Suprapubic skin (tissue), 4 donors: ENCODE measurements at regions not wholly inside any gene's neighbourhood (a gene's known extent, or its start where the extent isn't known, plus 50 kb on each side); places are given as distances from the start of the nearest gene placed in this dataset.

ENCODE experiments used
- DNase-seq, 2 donors: peaks; one replicate each; pipeline ENCODE4 v3.0.0-alpha.2; 2019; ENCODE audit warnings: low spot score in 2 of 2
- H3K27ac ChIP-seq: fragments of 200-600 bp; sonication (generic); one replicate; pipeline ENCODE4 v1.5.1; 2019
- H3K27me3 ChIP-seq: fragments of 200-600 bp; sonication (generic); one replicate; pipeline ENCODE4 v1.5.1; 2019
- H3K36me3 ChIP-seq: fragments of 200-600 bp; sonication (generic); one replicate; pipeline ENCODE4 v1.5.1; 2019
- H3K4me1 ChIP-seq: fragments of 200-600 bp; sonication (generic); one replicate; pipeline ENCODE4 v1.5.1; 2019
- H3K4me3 ChIP-seq: fragments of 200-600 bp; sonication (generic); one replicate; pipeline ENCODE4 v1.5.1; 2019; ENCODE audit warnings: mild to moderate bottlenecking
- H3K9me3 ChIP-seq: fragments of 200-600 bp; sonication (generic); one replicate; pipeline ENCODE4 v1.5.1; 2019
- CTCF ChIP-seq, 2 donors: fragments of 200-600 bp in 1 of 2; fragments of 450-650 bp in 1 of 2; sonication (generic) in 1 of 2; IDR thresholded peaks; one replicate each; pipeline ENCODE4 v1.5.1; 2016 to 2019; ENCODE audit warnings: antibody characterized with exemption in 2 of 2, mild to moderate bottlenecking in 1 of 2, moderate library complexity in 1 of 2
- EP300 ChIP-seq: sonication (generic); formaldehyde crosslinking; IDR thresholded peaks from one replicate; pipeline ENCODE4 v1.6.1; 2017; ENCODE audit warnings: antibody characterized with exemption
- POLR2A ChIP-seq, 2 donors: fragments of 450-650 bp; IDR thresholded peaks; one replicate each; pipeline ENCODE4 v1.6.1; 2017; ENCODE audit warnings: antibody characterized with exemption in 2 of 2, mild to moderate bottlenecking in 2 of 2, moderate library complexity in 2 of 2
- POLR2AphosphoS5 ChIP-seq, 3 donors: sonication (generic); formaldehyde crosslinking; IDR thresholded peaks; one replicate each; pipeline ENCODE4 v1.6.1; 2017; ENCODE audit warnings: antibody characterized with exemption in 3 of 3
- WGBS: methylation state at CpG from one replicate; pipeline ENCODE4 v1.1.5; 2018; 5-methylcytosine and 5-hydroxymethylcytosine counted together

- TF ChIP-seq POLR2A (IDR thresholded peaks at IDR 0.05) (no peak), CTCF (IDR thresholded peaks at IDR 0.05) (no peak), POLR2AphosphoS5 (IDR thresholded peaks at IDR 0.05) (no peak), EP300 (no peak)
- Histone ChIP-seq H3K27ac (no peak overlapping the region), H3K4me1 (peaks cover 8% of the 10 kb centered on the region), H3K4me3 (no peak overlapping the region), H3K9me3 (no peaks in the 10 kb centered on the region), H3K27me3 (peaks cover 2% of the 10 kb centered on the region), H3K36me3 (no peaks in the 10 kb centered on the region)
- no peak for DNase-seq
- 48% methylated on average over 10 of the region's 10 CpGs for WGBS
These were observed 57.7 kb upstream of the CD83 start for GRCh38 chr6:14059791-14060436.

GRCh38 chr6:14060971-14061370 lies 56.6 kb upstream of the CD83 start:
- no peak for TF ChIP-seq POLR2A (IDR thresholded peaks at IDR 0.05)
- TF ChIP-seq CTCF (IDR thresholded peaks at IDR 0.05) = no peak
- no peak for TF ChIP-seq EP300
- no peak for TF ChIP-seq POLR2AphosphoS5 (IDR thresholded peaks at IDR 0.05)
- no peak overlapping the region for H3K4me3 ChIP-seq
- WGBS = 50% methylated on average over 1 of the region's 1 CpG
- no peaks in the 10 kb centered on the region for H3K36me3 ChIP-seq
- no peak overlapping the region for H3K27ac ChIP-seq
- peaks cover 2% of the 10 kb centered on the region for H3K27me3 ChIP-seq
- H3K4me1 ChIP-seq = peaks cover 8% of the 10 kb centered on the region
- no peaks in the 10 kb centered on the region for H3K9me3 ChIP-seq
- DNase-seq = no peak

- no peak for DNase-seq
- H3K27me3 ChIP-seq = peaks cover 2% of the 10 kb centered on the region
- no peak for TF ChIP-seq POLR2A (IDR thresholded peaks at IDR 0.05)
- no peak for TF ChIP-seq CTCF (IDR thresholded peaks at IDR 0.05)
- TF ChIP-seq POLR2AphosphoS5 (IDR thresholded peaks at IDR 0.05) = no peak
- TF ChIP-seq EP300 = no peak
- H3K36me3 ChIP-seq = no peaks in the 10 kb centered on the region
- WGBS = 53% methylated on average over 4 of the region's 4 CpGs
- H3K4me1 ChIP-seq = peaks cover 8% of the 10 kb centered on the region
- no peak overlapping the region for H3K4me3 ChIP-seq
- no peak overlapping the region for H3K27ac ChIP-seq
- H3K9me3 ChIP-seq = no peaks in the 10 kb centered on the region
These were observed 55.9 kb upstream of the CD83 start for GRCh38 chr6:14061643-14062042.

GRCh38 chr6:14062345-14063029 lies 55.1 kb upstream of the CD83 start:
- WGBS = 92% methylated on average over 3 of the region's 3 CpGs
- DNase-seq = no peak
- H3K27ac ChIP-seq = no peak overlapping the region
- no peaks in the 10 kb centered on the region for H3K36me3 ChIP-seq
- peaks cover 8% of the 10 kb centered on the region for H3K4me1 ChIP-seq
- H3K4me3 ChIP-seq = no peak overlapping the region
- H3K27me3 ChIP-seq = peaks cover 2% of the 10 kb centered on the region
- no peak for TF ChIP-seq POLR2AphosphoS5 (IDR thresholded peaks at IDR 0.05)
- no peak for TF ChIP-seq CTCF (IDR thresholded peaks at IDR 0.05)
- no peak for TF ChIP-seq POLR2A (IDR thresholded peaks at IDR 0.05)
- no peak for TF ChIP-seq EP300
- no peaks in the 10 kb centered on the region for H3K9me3 ChIP-seq

DNA sequence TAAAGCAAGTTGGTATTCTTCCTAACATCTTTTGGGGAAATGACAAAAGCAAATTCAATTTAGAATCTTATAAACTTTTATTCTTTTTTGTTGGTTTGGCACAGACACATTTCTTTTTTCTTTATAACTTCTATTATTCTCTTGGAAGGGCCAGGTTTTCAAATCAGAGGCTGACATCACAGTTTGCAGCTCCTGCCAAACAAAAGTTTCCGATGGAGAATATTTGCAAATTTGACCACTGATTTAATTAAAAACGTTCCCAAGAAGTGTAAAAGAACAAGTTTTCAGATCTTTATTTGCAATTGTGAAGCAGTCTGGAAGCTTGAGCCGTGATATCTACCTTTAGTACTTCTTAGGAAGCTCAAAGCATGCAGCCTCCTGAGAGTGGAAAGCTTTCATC lies 53.8 kb upstream of the CD83 start:
- TF ChIP-seq EP300 = no peak
- Histone ChIP-seq H3K27me3 (peaks cover 2% of the 10 kb centered on the region), H3K4me1 (peaks cover 8% of the 10 kb centered on the region), H3K4me3 (no peak overlapping the region), H3K27ac (no peak overlapping the region), H3K36me3 (no peaks in the 10 kb centered on the region), H3K9me3 (no peaks in the 10 kb centered on the region)
- DNase-seq = no peak
- 52% methylated on average over 3 of the region's 3 CpGs for WGBS
